Spleen (tissue), 11 donors: ENCODE measurements at regions not wholly inside any gene's neighbourhood (a gene's known extent, or its start where the extent isn't known, plus 50 kb on each side); places are given as distances from the start of the nearest gene placed in this dataset.

Source experiments
- DNase-seq: peaks from one replicate; pipeline ENCODE4 v3.0.0-alpha.2; 2020
- H3K27ac ChIP-seq, 8 donors: fragments of 200-600 bp; sonication (generic) in 7 of 8; 1 replicate in 4 of 8; 2 replicates in 4 of 8; pipeline versions ENCODE4 v1.5.0 to v1.8.0; 2016 to 2021; ENCODE audit warnings: inconsistent platforms in 4 of 8, mild to moderate bottlenecking in 4 of 8, moderate library complexity in 1 of 8
- H3K27me3 ChIP-seq, 7 donors: fragments of 200-600 bp; sonication (generic) in 6 of 7; replicated peaks in 1 of 7; 1 replicate in 4 of 7; 2 replicates in 3 of 7; pipeline versions ENCODE4 v1.5.0 to v1.8.0; 2016 to 2021; ENCODE audit warnings: inconsistent platforms in 3 of 7, mild to moderate bottlenecking in 1 of 7
- H3K36me3 ChIP-seq, 6 donors: fragments of 200-600 bp; sonication (generic) in 5 of 6; 1 replicate in 4 of 6; 2 replicates in 2 of 6; pipeline versions ENCODE4 v1.5.0 to v1.8.0; 2016 to 2021; ENCODE audit warnings: inconsistent platforms in 2 of 6
- H3K4me1 ChIP-seq, 6 donors: fragments of 200-600 bp; sonication (generic) in 5 of 6; 1 replicate in 3 of 6; 2 replicates in 3 of 6; pipeline versions ENCODE4 v1.5.0 to v1.8.0; 2016 to 2021; ENCODE audit warnings: inconsistent platforms in 3 of 6
- H3K4me3 ChIP-seq, 8 donors: fragments of 200-600 bp; sonication (generic) in 7 of 8; 1 replicate in 4 of 8; 2 replicates in 4 of 8; pipeline versions ENCODE4 v1.5.0 to v1.8.0; 2016 to 2021; ENCODE audit warnings: inconsistent platforms in 4 of 8, mild to moderate bottlenecking in 4 of 8, moderate library complexity in 2 of 8
- H3K9me3 ChIP-seq, 8 donors: fragments of 200-600 bp; sonication (generic) in 7 of 8; 1 replicate in 4 of 8; 2 replicates in 4 of 8; pipeline versions ENCODE4 v1.5.0 to v1.8.0; 2016 to 2021; ENCODE audit warnings: inconsistent platforms in 4 of 8
- CTCF ChIP-seq, 11 experiments: fragments of 200-600 bp in 7 of 11; fragments of 450-650 bp in 4 of 11; sonication (generic) in 4 of 11; IDR thresholded peaks in 8 of 11; conservative IDR thresholded peaks in 3 of 11; 1 replicate in 7 of 11; 2 replicates in 4 of 11; pipeline versions ENCODE4 v1.4.0 to v1.8.0; 2016 to 2021; ENCODE audit warnings: antibody characterized with exemption in 11 of 11, inconsistent platforms in 4 of 11, mild to moderate bottlenecking in 1 of 11
- POLR2A ChIP-seq, 3 donors: fragments of 450-650 bp; IDR thresholded peaks; one replicate each; pipeline ENCODE4 v1.5.1; 2017; ENCODE audit warnings: antibody characterized with exemption in 3 of 3, mild to moderate bottlenecking in 1 of 3
- POLR2AphosphoS5 ChIP-seq, 3 donors: sonication (generic); formaldehyde crosslinking; IDR thresholded peaks; one replicate each; pipeline ENCODE4 v1.5.1; 2017; ENCODE audit warnings: antibody characterized with exemption in 3 of 3
- WGBS, 5 donors: extraction: QIAGEN DNeasy Blood & Tissue Kit in 3 of 5; methylation state at CpG; one replicate each; pipeline versions ENCODE4 v1.1.5 to v1.1.7; 2013 to 2018; 5-methylcytosine and 5-hydroxymethylcytosine counted together
- intact Hi-C: fragments of 100-400 bp; cut with DNase I; formaldehyde crosslinking; loops from one replicate; pipeline ENCODE4 v1.15.0; 2023; ENCODE audit warnings: low total_unique reads
- donor health status: healthy with polysubstance abuse.
- donor health status: DM: no; HTN: no; CAD: no; lungs with moderate emphysema.
- donor health status: DM: no; HTN: no; CAD: no.
- donor health status: Bipolar disorder and iron deficiency.
- donor health status: healthy.
- donor health status: DM: no; HTN: no; CAD: no.
- donor health status: DM: yes; HTN: yes; CAD: no.

GRCh38 chr4:136558940-136559494 lies 973.3 kb downstream of the PCDH18 start:
- no peaks in the 10 kb centered on the region for H3K4me1 ChIP-seq
- no peak for TF ChIP-seq CTCF (IDR thresholded peaks at IDR 0.05 in 8 of 11, conservative IDR thresholded peaks at IDR 0.05 in 3 of 11)
- TF ChIP-seq POLR2A (IDR thresholded peaks at IDR 0.05), result no peak
- TF ChIP-seq POLR2AphosphoS5 (IDR thresholded peaks at IDR 0.05), result no peak
- DNase-seq, result no peak
- H3K27me3 ChIP-seq, result no peaks in the 10 kb centered on the region
- no peak overlapping the region for H3K4me3 ChIP-seq
- no peaks in the 10 kb centered on the region for H3K36me3 ChIP-seq
- H3K27ac ChIP-seq, result no peak overlapping the region
- H3K9me3 ChIP-seq, result no peaks in the 10 kb centered on the region
- WGBS, 5 donors, result 77 to 91% (median 84%) methylated on average over 4 of the region's 4 CpGs
- intact Hi-C loops, result no loop called here

- H3K4me3 ChIP-seq, result no peak overlapping the region
- WGBS, 5 donors, result 48 to 63% (median 60%) methylated on average over 4 of the region's 4 CpGs
- intact Hi-C loops, result no loop called here
Measured at GRCh38 chr4:136557396-136557795, 974.9 kb downstream of the PCDH18 start.

GRCh38 chr4:136554033-136554432 lies 978.3 kb downstream of the PCDH18 start:
- DNase-seq, result no peak
- Histone ChIP-seq H3K36me3 (no peaks in the 10 kb centered on the region), H3K27me3 (no peaks in the 10 kb centered on the region), H3K9me3 (no peaks in the 10 kb centered on the region), H3K27ac (no peak overlapping the region), H3K4me1 (no peaks in the 10 kb centered on the region), H3K4me3 (no peak overlapping the region)
- TF ChIP-seq POLR2AphosphoS5 (IDR thresholded peaks at IDR 0.05) (no peak), POLR2A (IDR thresholded peaks at IDR 0.05) (no peak), CTCF (IDR thresholded peaks at IDR 0.05 in 8 of 11, conservative IDR thresholded peaks at IDR 0.05 in 3 of 11) (no peak)
- intact Hi-C loops, result no loop called here

More at GRCh38 chr4:136557396-136557795, 974.9 kb downstream of the PCDH18 start:
- TF ChIP-seq POLR2A (IDR thresholded peaks at IDR 0.05), result no peak
- Histone ChIP-seq H3K4me1 (no peaks in the 10 kb centered on the region), H3K27me3 (no peaks in the 10 kb centered on the region), H3K9me3 (no peaks in the 10 kb centered on the region), H3K36me3 (no peaks in the 10 kb centered on the region), H3K27ac (no peak overlapping the region)
- DNase-seq, result no peak

GRCh38 chr4:136551753-136552152 lies 980.5 kb downstream of the PCDH18 start:
- Histone ChIP-seq H3K4me3 (no peak overlapping the region), H3K9me3 (no peaks in the 10 kb centered on the region), H3K36me3 (no peaks in the 10 kb centered on the region), H3K27ac (no peak overlapping the region), H3K4me1 (no peaks in the 10 kb centered on the region), H3K27me3 (no peaks in the 10 kb centered on the region)
- no peak for DNase-seq
- intact Hi-C loops, result no loop called here
- TF ChIP-seq CTCF (IDR thresholded peaks at IDR 0.05 in 8 of 11, conservative IDR thresholded peaks at IDR 0.05 in 3 of 11), result no peak
- TF ChIP-seq POLR2A (IDR thresholded peaks at IDR 0.05), result no peak
- no peak for TF ChIP-seq POLR2AphosphoS5 (IDR thresholded peaks at IDR 0.05)
- 60 to 91% (median 74%) methylated on average over 1 of the region's 1 CpG for WGBS, 5 donors

- H3K36me3 ChIP-seq, result no peaks in the 10 kb centered on the region
- TF ChIP-seq POLR2AphosphoS5 (IDR thresholded peaks at IDR 0.05) (no peak), CTCF (IDR thresholded peaks at IDR 0.05 in 8 of 11, conservative IDR thresholded peaks at IDR 0.05 in 3 of 11) (no peak), POLR2A (IDR thresholded peaks at IDR 0.05) (no peak)
- H3K27ac ChIP-seq, result no peak overlapping the region
- no peaks in the 10 kb centered on the region for H3K4me1 ChIP-seq
- H3K9me3 ChIP-seq, result no peaks in the 10 kb centered on the region
- intact Hi-C loops, result no loop called here
- DNase-seq, result no peak
- H3K4me3 ChIP-seq, result no peak overlapping the region
- WGBS, 5 donors, result 83 to 96% (median 88%) methylated on average over 2 of the region's 2 CpGs
- no peaks in the 10 kb centered on the region for H3K27me3 ChIP-seq
Measured at GRCh38 chr4:136540747-136541146, 991.5 kb downstream of the PCDH18 start.
